Panc1 (cell line): ENCODE measurements at regions not wholly inside any gene's neighbourhood (a gene's known extent, or its start where the extent isn't known, plus 50 kb on each side); places are given as distances from the start of the nearest gene placed in this dataset.

Experiments
- ATAC-seq: fragments of 200-7000 bp; cut with Tn5 transposase; 2 replicates; pipeline ENCODE4 v1.9.1; 2020; ENCODE audit warnings: mild to moderate bottlenecking, moderate library complexity
- BruUV-seq: library from RNA; stranded (reverse); fragments of 400-500 nt; replicated peaks from 2 replicates; lab custom pipeline; 2021; lab: Mats Ljungman, UMichigan
- CTCF ChIA-PET: fragments of 300-600 bp; sonication (Branson Sonifier 250); formaldehyde crosslinking; loops from one replicate; lab custom pipeline; 2022; ENCODE audit warnings: antibody characterized with exemption; lab: Charles Lee
- POLR2A ChIA-PET: fragments of 300-600 bp; sonication (Branson Sonifier 250); formaldehyde crosslinking; loops from one replicate; lab custom pipeline; 2022; ENCODE audit warnings: antibody characterized with exemption; lab: Charles Lee
- DNase-seq: peaks from one replicate; pipeline ENCODE4 v3.0.0-alpha.2; 2010; ENCODE audit warnings: low read depth, low spot score
- H3K27ac ChIP-seq: 2 replicates; pipeline ENCODE4 v1.5.1; 2011; ENCODE audit warnings: mild to moderate bottlenecking, low read length, inconsistent platforms
- H3K27me3 ChIP-seq: fragments of 200-500 bp; sonication (Bioruptor generic); 2 replicates; pipeline ENCODE4 v1.6.0; 2014; ENCODE audit warnings: low read length, inconsistent platforms; ENCODE audit not compliant: control insufficient read depth, insufficient read depth
- H3K36me3 ChIP-seq: fragments of 200-500 bp; sonication (Bioruptor generic); 2 replicates; pipeline ENCODE4 v1.5.1; 2014; ENCODE audit warnings: inconsistent platforms, mild to moderate bottlenecking, low read length, moderate library complexity; ENCODE audit not compliant: control insufficient read depth, insufficient read depth
- H3K4me1 ChIP-seq: 2 replicates; pipeline ENCODE4 v1.5.1; 2011; ENCODE audit warnings: inconsistent platforms, mild to moderate bottlenecking, low read length, moderate library complexity; ENCODE audit not compliant: control insufficient read depth, insufficient read depth
- H3K4me3 ChIP-seq, 2 experiments: 2 replicates each; pipeline ENCODE4 v1.5.1; 2011 to 2012; ENCODE audit warnings: low read depth in 2 of 2, low read length in 2 of 2, mild to moderate bottlenecking in 2 of 2, inconsistent platforms in 1 of 2, moderate library complexity in 1 of 2
- H3K9me3 ChIP-seq: fragments of 200-500 bp; sonication (Bioruptor generic); 2 replicates; pipeline ENCODE4 v1.5.1; 2014; ENCODE audit warnings: low read depth, mild to moderate bottlenecking, inconsistent platforms, low read length, moderate library complexity; ENCODE audit not compliant: control insufficient read depth, insufficient read depth
- POLR2AphosphoS5 ChIP-seq: IDR thresholded peaks from 2 replicates; pipeline ENCODE4 v1.6.1; 2012; ENCODE audit warnings: mild to moderate bottlenecking, low read depth, low read length, moderate library complexity
- SIN3A ChIP-seq: IDR thresholded peaks from 2 replicates; pipeline ENCODE4 v1.6.1; 2012; ENCODE audit warnings: low read depth, mild to moderate bottlenecking, low read length, moderate library complexity, borderline replicate concordance; ENCODE audit not compliant: insufficient read depth
- TCF7L2 ChIP-seq: IDR thresholded peaks from 2 replicates; pipeline ENCODE4 v1.6.1; 2011; ENCODE audit warnings: mild to moderate bottlenecking, low read depth, low read length, inconsistent platforms
- in situ Hi-C: cut with HindIII; loops from 2 replicates; pipeline ENCODE4 v1.10.0; 2016; ENCODE audit warnings: low sequenced_read_pairs, low pct_unique_long_range_greater_than_20kb
- intact Hi-C: fragments of 100-400 bp; cut with micrococcal nuclease; formaldehyde crosslinking; loops from one replicate; pipeline ENCODE4 v1.10.0; 2022; ENCODE audit not compliant: unreplicated experiment
- TF ChIP-seq, protein P1 (sequence below): fragments of 450-650 bp; IDR thresholded peaks from 2 replicates; pipeline ENCODE4 v1.5.1; 2017; ENCODE audit warnings: mild to moderate bottlenecking
- TF ChIP-seq, protein P2 (sequence below), 2 experiments: IDR thresholded peaks; 2 replicates each; pipeline ENCODE4 v1.6.1; 2011 to 2012; ENCODE audit warnings: low read depth in 2 of 2, control low read depth in 1 of 2, low read length in 1 of 2, mild to moderate bottlenecking in 1 of 2, moderate library complexity in 1 of 2; ENCODE audit not compliant: insufficient read depth in 1 of 2

DNA sequence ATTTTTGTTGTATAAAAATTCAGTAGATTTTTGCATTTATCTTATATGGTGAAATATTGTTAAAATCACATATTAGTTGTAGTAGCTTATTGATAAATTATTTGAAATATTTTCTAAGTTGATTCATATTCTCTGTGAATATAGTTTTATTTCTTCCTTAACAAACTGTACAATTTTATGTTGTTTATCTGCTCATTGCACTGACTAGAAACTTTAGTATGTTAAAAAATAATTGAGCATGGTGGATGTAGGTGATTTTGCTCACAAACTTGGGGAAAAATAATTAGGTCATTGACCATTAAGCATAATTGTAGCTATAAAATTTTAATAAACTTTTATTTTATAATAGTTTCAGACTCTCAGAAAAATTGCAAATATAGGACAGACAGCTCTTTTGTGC is 1445.3 kb upstream of the MIR17HG start:
- Histone ChIP-seq H3K27me3 (no peaks in the 10 kb centered on the region), H3K4me3 (no peak overlapping the region), H3K36me3 (no peaks in the 10 kb centered on the region), H3K9me3 (no peaks in the 10 kb centered on the region), H3K27ac (no peak overlapping the region), H3K4me1 (no peaks in the 10 kb centered on the region)
- intact Hi-C loops, result no loop called here
- CTCF ChIA-PET, result no interaction called here
- POLR2A ChIA-PET, result interaction anchor here (0.6 kb wide), 1 partner anchor 243 kb away, joined by 5 read pairs; no protein-coding TSS in a partner anchor
- in situ Hi-C loops, result no loop called here
- no TSS peak for BruUV-seq
- TF ChIP-seq, protein P1, sequence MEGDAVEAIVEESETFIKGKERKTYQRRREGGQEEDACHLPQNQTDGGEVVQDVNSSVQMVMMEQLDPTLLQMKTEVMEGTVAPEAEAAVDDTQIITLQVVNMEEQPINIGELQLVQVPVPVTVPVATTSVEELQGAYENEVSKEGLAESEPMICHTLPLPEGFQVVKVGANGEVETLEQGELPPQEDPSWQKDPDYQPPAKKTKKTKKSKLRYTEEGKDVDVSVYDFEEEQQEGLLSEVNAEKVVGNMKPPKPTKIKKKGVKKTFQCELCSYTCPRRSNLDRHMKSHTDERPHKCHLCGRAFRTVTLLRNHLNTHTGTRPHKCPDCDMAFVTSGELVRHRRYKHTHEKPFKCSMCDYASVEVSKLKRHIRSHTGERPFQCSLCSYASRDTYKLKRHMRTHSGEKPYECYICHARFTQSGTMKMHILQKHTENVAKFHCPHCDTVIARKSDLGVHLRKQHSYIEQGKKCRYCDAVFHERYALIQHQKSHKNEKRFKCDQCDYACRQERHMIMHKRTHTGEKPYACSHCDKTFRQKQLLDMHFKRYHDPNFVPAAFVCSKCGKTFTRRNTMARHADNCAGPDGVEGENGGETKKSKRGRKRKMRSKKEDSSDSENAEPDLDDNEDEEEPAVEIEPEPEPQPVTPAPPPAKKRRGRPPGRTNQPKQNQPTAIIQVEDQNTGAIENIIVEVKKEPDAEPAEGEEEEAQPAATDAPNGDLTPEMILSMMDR, result no peak
- TF ChIP-seq TCF7L2, result no peak
- no peak for TF ChIP-seq SIN3A
- TF ChIP-seq POLR2AphosphoS5, result no peak
- TF ChIP-seq, protein P2, sequence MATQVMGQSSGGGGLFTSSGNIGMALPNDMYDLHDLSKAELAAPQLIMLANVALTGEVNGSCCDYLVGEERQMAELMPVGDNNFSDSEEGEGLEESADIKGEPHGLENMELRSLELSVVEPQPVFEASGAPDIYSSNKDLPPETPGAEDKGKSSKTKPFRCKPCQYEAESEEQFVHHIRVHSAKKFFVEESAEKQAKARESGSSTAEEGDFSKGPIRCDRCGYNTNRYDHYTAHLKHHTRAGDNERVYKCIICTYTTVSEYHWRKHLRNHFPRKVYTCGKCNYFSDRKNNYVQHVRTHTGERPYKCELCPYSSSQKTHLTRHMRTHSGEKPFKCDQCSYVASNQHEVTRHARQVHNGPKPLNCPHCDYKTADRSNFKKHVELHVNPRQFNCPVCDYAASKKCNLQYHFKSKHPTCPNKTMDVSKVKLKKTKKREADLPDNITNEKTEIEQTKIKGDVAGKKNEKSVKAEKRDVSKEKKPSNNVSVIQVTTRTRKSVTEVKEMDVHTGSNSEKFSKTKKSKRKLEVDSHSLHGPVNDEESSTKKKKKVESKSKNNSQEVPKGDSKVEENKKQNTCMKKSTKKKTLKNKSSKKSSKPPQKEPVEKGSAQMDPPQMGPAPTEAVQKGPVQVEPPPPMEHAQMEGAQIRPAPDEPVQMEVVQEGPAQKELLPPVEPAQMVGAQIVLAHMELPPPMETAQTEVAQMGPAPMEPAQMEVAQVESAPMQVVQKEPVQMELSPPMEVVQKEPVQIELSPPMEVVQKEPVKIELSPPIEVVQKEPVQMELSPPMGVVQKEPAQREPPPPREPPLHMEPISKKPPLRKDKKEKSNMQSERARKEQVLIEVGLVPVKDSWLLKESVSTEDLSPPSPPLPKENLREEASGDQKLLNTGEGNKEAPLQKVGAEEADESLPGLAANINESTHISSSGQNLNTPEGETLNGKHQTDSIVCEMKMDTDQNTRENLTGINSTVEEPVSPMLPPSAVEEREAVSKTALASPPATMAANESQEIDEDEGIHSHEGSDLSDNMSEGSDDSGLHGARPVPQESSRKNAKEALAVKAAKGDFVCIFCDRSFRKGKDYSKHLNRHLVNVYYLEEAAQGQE (IDR thresholded peaks at IDR 0.05; ENCODE audit: insufficient read depth in 1 of 2, low read depth in 2 of 2, low read length in 1 of 2), result no peak
- ATAC-seq, result no peak
- DNase-seq, result no peak

DNA sequence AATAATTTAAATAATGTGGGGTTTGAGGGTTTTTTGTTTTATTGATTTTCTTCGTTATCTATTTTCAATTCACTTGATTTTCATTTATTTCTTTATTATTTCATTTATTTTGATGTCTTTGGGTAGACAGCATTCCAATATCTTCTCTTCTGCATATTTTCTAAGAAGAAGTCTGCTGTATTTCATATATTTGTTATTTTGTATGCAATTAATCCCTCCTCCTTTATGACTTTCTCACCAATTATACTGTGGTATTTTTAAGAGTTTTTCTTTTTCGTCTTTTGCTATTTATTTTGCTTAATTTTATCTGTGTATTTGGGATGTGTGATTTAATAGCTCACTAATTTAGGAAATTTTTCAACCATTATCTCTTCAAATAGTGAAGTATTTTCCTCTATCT is 1444.4 kb upstream of the MIR17HG start:
- ATAC-seq, result no peak
- intact Hi-C loops (no loop called here), in situ Hi-C loops (no loop called here)
- H3K36me3 ChIP-seq, result no peaks in the 10 kb centered on the region
- H3K4me3 ChIP-seq, result no peak overlapping the region
- no peaks in the 10 kb centered on the region for H3K4me1 ChIP-seq
- H3K9me3 ChIP-seq, result no peaks in the 10 kb centered on the region
- TF ChIP-seq TCF7L2, result no peak
- BruUV-seq, result no TSS peak
- H3K27me3 ChIP-seq, result no peaks in the 10 kb centered on the region
- CTCF ChIA-PET, result no interaction called here
- no peak for DNase-seq
- POLR2A ChIA-PET, result no interaction called here
- no peak overlapping the region for H3K27ac ChIP-seq

DNA sequence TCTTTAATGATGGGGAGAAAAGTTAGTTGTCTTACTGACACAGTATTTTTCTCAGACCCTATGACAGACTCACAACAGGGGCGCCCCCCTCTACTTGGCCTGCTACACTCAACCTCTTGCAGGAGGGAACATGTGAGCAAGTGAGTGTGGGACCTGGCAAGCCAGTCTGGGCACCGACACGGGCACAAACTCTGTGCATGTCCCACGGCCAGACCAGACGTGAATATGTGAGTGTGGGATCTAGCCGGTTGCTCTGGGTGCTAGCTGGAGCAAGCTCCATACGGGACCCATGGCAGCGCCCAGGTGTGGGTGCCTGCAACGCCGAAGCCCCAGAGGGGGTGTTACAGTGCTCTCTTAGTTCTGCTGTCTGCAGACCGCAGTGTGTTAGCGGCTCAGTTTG is 1437.3 kb upstream of the MIR17HG start:
- ChIA-PET CTCF (no interaction called here), POLR2A (no interaction called here)
- Histone ChIP-seq H3K9me3 (no peaks in the 10 kb centered on the region), H3K27me3 (no peaks in the 10 kb centered on the region), H3K4me1 (no peaks in the 10 kb centered on the region), H3K4me3 (no peak overlapping the region), H3K27ac (no peak overlapping the region), H3K36me3 (no peaks in the 10 kb centered on the region)
- intact Hi-C loops, result no loop called here
- BruUV-seq, result no TSS peak
- no peak for TF ChIP-seq TCF7L2
- TF ChIP-seq, protein P2 (IDR thresholded peaks at IDR 0.05; ENCODE audit: insufficient read depth in 1 of 2, low read depth in 2 of 2, low read length in 1 of 2), result no peak
- TF ChIP-seq SIN3A, result no peak
- no peak for TF ChIP-seq POLR2AphosphoS5
- TF ChIP-seq, protein P1, result no peak
- in situ Hi-C loops, result no loop called here
- no peak for ATAC-seq
- no peak for DNase-seq
